ENCODE measurements at regions not wholly inside any gene's neighbourhood (a gene's known extent, or its start where the extent isn't known, plus 50 kb on each side); places are given as distances from the start of the nearest gene placed in this dataset.

GRCh38 chr6:40904583-40905194 lies 134.3 kb downstream of the UNC5CL start:
- TF ChIP-seq POLR2AphosphoS5 (IDR thresholded peaks at IDR 0.05; ENCODE audit: low read depth, low read length) (no peak), POLR2A (IDR thresholded peaks at IDR 0.05; ENCODE audit: low read depth, low read length) (no peak), TAF1 (IDR thresholded peaks at IDR 0.05; ENCODE audit: borderline replicate concordance, low read depth, low read length) (no peak)
